DMS79 treated with DMSO at 0.1 percent for 48 hours (cell line): ENCODE measurements at regions not wholly inside any gene's neighbourhood (a gene's known extent, or its start where the extent isn't known, plus 50 kb on each side); places are given as distances from the start of the nearest gene placed in this dataset.

Source experiments
- DNase-seq: peaks from one replicate; lab custom pipeline; 2025; lab: John Stamatoyannopoulos, UW

DNA sequence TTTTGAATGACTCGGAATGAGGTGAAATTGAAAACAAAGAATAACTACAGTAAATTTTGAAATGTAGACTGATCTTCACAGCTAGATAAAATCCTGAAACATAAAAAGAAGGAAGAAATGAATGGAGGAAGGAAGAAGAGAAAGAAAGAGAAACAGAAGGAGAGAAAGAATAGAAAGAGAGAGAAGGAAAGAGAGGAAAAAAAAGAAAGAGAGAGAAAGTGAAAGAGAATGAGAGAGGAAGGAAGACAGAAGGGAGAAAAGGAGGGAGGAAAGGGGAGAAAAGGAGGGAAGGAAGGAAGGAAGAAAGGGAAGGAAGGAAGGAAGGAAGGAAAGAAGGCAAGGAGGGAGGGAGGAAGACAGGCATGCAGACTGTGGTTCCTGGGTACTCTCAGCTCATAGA, 982.6 kb downstream of the BCL11A start:
- DNase-seq: no peak

DNA sequence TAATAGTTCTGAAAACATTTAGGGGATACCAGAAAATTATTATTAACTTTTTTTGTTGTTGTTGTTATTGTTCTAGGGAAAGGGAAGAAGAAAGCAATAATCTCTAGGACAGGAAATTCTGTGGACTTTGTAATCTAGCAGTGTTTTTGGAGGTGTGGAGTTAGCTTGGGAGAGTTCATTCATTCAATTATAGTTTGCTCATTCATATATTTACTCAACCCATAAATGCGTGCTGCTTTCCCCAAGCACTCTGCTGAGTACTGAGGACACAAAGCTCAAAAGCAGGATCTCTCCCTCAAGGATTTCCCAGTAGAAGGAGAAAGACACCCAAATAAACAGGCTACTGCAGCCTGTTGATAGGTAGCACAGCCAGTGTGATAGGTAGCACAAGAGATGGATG, 984.3 kb downstream of the BCL11A start:
- no peak for DNase-seq

DNA sequence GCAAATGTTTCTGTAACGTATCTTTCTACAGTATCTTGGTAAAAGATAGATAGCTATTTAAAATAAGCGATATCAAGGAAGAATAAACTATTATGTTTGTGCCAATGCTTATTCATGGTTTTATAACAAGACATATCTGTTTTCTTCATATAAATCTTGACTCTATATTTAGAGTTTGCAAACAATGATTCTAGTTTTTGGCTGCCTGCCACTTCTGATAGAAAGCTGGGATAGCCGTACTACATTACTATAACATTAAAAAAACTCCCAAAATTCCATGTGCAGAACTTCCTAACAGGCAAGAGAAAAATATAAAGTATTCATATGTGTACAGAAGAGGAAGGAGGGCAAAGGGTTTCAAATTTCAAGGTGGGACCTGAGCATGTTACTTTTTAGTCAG, 985.0 kb downstream of the BCL11A start:
- DNase-seq: no peak

DNA sequence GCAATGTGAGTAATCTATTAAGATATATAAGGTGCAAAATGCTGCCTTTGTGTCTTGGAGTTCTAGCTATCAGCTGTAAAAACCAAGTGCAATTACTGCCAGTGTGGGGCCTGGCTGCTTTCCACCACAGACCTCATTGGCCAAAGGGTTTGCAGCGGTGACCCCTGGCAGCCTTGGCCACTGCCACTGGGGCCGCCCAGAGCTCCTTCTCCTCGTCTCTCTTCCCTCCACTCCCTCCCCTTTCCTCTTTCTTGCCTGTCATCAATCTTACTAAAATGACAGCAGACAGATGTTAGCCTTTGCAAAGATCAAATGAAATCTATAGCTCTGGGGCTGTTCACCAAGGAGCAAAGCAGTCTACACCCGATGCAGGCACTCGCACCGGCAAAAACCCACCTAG, 986.3 kb downstream of the BCL11A start:
- DNase-seq: no peak

DNA sequence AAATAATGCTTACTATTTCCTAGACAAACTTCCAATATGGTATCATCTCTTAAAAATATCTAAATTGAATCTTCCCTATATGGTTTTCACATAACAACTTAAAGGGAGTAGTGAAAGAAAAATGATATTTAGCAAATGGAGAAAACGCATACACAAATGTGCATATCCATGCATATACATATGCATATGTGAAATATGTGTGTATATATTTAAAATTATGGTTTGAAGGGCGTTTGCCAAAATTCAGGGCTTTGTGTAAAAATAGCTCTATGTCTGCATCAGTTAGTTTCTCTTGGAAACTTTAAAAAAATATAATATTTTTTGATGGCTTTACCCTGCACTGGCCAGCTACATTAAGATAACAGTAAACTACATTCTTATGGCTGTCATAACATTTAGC, 986.7 kb downstream of the BCL11A start:
- DNase-seq: no peak

DNA sequence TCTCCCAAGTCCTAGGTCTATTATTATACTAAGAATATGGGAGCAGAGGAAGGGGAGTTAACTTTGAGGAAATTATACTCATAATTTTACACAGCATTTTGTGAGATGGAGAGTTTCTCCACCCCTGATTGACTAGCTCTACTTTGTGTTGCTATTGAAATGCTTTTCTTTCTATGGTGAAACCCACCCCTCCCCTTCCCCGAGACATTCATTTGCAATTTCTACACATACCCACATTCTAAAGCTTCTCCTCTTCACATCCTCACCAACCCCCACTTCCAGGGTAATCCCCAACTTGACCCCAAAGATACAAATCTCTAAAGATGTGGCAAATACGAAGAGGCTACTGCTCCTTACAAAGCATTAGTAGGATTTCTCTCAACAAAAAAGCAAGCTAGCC, 992.2 kb downstream of the BCL11A start:
- no peak for DNase-seq

DNA sequence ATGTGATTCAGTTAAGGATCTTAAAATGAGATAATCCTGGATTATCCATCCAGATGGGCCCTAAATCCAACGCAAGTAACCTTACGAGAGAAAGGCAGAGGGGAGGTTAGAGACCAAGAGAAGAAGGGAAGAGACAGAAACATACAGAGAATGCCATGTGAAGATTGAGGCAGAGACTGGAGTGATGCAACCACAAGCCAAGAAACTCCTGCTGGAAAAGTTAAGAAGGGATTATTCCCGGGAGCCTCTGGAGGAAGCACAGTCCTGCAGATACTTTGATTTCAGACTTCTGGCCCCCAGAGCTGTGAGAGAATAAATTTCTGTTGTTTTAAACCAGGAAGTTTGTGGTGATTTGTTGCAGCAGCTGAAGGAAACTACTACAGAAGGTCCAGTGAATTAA, 992.7 kb downstream of the BCL11A start:
- no peak for DNase-seq

DNA sequence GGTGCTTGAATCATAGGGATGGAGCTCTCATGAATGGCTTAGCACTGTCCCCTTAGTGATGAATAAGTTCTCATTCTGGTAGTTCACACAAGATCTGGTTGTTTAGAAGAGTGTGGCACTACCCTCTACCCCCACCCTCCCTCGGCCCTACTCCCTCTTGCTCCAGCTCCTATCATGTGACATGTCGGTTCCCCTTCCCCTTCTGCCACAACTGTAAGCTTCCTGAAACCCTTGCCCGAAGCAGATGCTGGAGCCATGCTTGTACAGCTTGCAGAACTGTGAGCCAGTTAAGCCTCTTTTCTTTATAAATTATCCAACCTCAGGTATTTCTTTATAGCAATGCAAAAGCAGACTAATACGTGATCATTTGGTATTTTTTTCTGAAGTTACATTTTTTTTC, 1012.6 kb downstream of the BCL11A start:
- no peak for DNase-seq

DNA sequence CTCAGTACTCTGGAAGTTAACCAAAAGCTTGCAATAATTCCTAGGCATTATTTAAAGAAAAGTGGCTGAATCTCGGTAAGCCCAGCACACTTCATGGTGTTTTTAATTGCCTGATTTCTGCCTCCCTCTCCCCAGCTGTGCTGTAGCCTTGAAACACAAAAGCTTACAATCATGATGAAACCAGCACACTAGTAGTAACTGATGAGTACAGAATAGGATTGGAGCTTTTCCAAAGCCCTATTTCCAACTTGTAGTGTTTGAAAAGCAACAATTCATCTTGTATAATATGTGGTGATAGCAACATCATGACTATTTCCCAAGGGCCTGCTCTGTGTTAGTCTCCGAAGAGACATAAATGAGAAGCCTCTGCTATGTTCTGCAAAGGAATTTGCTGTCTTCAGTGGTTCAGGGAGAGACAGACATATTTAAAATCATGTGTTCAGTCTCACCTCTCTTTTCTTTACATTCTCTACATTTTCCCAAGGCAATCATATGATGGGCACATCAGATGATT, 1015.0 kb downstream of the BCL11A start:
- no peak for DNase-seq

DNA sequence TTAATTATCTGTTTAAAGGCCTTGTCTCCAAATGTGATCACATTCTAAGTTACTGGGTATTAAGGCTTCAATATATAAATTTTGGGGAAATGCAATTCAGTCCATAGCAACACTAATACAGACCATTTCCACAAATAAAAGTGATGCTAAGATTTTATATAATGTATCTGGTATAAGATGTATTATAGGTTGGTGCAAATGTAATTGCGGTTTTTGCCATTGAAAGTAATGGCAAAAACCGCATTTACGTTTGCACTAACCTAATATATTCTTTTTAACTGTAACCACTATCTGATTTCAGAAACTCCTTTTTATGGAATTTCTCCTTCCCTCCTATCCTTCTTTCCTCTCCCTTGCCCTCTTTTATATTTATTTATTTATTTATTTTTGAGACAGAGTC, 1020.6 kb downstream of the BCL11A start:
- no peak for DNase-seq

DNA sequence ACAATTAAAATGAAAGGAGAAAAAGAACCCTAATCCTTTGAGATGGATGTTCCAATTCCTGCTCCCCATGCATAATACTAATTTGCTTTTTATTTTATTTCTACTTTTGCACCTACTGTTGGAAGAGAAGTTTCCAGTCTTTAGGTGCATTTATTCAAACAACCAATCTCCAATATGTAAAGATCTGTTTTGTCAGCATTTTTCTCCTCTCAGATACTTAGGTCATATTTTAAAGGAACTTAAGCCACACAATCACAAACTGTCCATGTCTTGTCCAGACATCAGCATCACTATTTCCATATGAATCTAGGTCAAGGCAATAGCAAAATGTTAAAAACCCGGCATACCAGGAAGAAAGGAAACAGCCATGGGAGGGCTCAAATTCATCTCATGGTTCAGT, 1023.2 kb downstream of the BCL11A start:
- no peak for DNase-seq

DNA sequence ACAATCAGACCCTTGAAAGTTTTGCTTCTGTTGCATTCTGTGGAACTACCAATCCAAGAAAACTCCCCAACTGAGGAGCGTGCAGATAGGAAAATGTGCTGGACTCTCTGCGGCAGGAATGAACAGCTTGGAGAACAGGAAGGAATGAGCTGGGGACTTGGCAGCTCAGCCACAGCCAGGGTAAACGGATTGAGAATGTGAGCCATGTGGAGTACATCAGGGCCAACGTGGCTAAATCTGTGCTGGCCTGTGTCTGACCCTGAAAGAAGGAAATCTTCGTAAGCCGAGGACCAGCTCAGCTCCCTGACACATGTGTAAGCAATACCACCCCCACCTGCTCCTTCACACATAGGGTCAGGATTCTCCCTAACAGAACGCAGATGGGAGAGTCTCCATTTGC, 1023.7 kb downstream of the BCL11A start:
- no peak for DNase-seq

DNA sequence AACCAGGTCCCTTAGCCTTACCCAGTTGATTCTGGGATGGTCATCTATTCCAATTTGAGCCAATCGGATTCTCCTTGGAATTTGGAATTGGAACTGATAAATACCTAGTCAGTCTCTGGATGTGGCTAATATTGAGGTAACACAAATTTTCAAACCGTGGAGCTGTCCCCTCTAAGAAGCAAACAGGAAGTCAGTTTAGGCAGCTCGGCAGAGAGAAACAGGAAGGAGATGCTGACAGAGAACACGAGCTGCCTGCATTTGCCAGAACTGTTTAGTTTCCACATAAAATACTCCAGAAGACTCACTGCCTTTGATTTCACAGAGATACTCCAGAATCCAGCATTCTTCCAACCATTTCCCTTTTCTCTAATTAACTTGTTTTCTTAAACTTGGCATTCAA, 1024.9 kb downstream of the BCL11A start:
- DNase-seq: no peak

DNA sequence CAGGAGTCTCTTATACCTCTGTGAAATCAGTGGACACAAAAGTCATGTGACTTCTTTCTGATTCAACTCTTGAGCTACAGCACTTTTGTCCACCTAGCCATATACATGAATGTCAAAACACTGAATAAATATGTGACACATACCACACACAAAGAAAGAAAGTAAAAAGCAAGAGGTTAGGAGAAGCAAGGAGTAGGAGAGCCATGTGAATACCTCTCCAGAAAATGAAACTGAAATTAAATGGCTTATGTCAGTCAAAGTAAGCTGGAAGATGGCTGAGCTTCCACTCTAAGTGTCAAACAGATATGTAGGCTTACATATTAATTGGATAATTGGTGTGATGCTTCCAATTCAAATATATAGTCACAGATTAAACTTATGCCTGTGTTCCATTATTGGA, 1050.5 kb downstream of the BCL11A start:
- no peak for DNase-seq

DNA sequence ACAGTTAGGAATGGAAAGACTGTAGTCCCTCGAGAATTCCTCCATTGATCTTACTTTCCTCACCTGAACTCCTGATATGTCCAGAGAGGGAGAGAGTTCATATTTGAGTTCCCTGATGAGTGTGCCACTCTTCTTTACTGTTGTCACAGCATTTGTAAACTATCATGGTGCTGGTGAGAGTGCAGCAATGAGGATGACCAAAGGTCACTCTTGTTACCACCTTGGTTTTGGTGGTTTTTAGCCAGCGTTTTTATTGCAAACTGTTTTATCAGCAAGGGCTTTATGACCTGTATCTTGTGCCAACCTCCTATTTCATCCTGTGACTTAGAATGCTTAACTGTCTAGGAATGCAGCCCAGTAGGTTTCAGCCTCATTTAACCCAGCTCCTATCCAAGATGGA, 1062.5 kb downstream of the BCL11A start:
- no peak for DNase-seq

DNA sequence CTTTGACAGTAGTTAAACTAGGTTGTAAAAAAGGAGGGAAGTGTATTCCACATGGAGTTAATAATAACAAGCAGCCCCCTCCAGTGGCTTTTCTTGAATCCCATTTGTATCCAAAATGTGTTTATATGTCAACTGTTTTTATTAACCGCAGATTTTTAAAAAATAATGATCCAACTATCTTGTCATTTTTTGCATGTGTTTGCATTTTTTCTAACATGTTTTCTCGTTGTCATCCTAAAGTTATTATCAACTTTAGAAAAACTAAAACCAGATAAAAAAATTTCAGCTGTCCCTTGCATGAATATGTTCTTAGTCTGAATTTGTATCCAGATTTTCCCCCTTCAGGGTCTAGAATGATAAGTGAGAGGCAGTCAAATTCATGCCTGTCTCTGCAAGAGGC, 1063.3 kb downstream of the BCL11A start:
- no peak for DNase-seq

DNA sequence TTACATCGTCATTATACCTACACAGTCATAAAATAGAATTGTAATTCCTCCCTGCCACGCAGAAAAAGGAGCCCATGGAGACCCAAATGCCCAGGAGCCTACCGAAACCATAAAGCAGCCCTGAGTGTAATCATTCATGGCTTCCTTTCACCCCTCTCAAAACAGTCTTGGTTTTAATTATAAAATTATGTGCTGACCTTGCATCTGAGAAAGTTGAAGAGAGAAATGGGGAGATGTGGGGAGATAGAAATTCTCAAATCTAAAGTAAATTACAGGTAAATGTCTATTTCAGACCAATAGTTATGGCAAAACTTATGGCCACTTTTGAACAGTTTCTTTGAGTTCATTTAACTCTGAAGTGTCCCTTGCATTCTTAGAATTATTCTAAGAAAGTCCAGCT, 1068.8 kb downstream of the BCL11A start:
- DNase-seq: no peak

DNA sequence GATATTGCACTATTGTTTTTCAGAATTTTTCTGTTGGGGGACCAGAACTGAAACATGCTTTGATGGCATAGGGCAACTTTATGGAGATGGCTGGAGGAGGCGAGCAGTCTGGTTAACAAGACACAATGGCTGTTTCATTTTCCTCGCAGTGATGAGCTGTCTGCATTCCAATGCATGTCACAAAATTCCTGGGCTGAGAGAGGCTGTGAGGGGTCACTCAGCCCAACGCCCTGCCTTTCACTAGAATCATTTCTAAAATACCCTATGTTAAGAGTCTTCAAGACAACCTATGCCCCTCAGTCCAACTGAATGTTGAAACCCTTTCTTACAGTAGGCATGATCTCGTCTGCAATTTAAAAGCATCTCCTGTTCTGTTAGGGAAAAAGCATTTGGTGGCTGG, 1090.0 kb downstream of the BCL11A start:
- no peak for DNase-seq

DNA sequence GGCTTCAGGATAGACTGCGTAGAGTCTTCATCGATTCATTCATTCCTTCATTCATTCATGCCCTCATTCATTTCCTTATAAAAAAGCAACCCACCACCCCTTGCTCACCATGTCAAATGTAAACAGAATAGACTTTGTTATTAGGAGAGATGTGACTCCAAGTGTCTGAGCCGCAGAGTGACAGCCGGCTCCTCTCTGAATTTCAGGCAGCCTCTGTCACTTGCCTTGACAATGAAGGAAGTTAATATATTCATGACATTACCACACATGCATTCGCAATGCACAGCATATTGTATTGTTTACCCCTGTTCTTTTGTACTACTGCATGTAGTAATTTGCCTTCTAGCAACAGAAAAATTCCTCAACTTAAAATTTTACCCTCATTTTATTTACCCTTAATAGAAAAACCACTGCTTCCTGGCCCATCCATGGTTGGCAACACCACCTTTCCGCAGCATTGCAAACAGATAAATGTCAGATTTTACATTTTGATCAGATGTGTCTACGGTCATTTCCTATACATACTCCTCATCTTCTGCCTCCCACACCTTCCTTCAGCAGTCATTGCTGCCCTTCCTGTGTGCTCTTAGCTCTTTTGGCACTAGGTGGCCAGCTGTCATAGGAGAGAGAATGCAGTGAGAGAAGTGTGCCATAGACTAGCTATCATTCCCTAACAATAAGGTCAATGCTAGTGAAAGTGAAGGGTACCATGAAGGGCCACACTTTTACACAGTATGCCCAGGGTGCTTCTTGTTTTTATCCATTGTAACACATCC, 1090.8 kb downstream of the BCL11A start:
- no peak for DNase-seq

DNA sequence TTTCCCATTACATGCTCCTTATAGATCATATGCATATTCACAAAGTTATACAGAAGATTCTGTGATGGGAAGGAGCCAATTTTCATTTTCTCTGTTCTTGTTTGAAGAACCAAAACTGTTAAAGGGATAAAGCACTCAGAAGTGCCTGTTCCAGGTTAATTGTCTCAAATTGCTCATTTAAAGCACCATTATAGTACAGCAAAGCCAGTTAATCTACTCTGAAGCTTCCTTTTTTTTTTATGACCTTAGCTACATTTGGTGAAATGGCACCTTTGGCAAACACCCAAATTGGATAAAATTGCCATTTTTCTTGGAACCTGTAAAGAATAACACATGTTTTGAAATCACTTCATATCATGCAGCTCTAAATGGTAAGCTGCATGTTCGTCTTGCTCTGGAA, 1092.3 kb downstream of the BCL11A start:
- DNase-seq: peak; percentile 53

DNA sequence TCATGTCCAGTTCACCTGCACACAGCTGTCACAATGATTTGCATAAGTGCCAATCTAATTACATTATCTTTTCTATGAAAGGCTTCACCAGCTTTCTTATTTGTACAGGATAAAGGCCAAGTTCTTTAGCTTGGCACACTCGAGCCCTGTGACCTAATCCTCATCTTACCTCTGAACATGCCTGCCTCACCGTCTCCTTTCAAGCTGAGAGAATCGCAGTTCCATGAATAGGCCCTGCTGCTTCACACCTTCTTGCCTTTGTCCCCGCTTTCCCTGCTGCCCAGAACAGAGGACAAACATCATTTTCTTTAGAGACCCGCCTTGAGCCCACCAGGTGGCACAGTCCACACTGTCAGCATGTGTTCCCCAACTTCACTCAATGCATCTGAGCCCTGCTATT, 1094.7 kb downstream of the BCL11A start:
- DNase-seq: peak; percentile 84

DNA sequence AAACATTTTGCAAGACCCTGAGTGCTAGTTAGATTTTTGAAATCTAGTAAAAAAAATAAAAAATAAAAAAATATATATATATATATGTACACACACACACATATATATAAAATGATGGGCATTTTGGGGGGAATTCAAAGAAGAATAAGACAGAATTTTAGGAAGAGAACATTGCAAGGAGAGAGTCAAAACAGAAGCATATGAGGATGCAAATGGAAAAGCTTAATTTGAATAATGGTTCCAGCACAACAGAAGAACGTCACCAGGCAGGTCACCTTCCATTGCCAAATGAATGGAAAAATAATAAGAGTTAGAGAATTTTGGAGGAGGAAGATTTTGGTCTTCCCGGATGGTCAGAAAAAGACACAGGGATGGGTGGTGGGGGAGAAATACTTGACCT, 1097.2 kb downstream of the BCL11A start:
- DNase-seq: no peak

DNA sequence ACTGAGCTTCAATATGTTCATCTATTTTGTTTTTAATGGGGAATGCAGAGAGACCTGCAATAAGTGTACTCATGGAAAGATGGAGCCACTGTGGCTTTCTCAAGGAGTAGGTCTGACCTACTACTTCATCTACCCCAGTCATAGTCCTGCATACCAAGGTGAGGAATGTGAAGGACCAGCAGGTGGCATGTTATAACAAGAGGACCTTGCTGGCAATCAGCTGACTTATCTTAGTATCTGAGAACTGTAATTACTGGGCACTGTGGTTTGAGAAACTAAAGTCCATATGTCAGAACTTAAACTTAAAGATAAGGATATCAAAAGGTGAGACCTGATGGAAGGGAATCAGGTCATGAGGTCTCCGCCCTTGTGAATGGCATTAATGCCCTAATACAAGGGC, 1104.2 kb downstream of the BCL11A start:
- no peak for DNase-seq

DNA sequence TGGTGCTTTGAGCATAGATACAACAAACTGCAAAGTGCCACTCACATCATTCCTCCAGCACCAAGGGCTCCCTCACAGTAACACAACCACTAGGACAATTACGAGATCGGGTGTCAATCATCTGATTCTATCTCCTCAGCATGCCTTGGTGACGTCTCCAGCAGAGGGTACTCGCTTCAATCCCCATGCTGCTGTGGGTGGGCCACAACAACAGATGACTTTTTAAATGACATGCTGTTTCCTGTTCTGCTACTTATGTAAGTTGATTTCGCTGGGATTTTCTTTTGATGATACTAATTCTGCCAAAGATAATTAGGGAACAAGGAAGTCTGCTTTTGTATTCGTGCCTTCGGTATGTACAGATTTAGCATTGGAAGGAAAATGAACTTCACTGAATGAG, 1113.0 kb downstream of the BCL11A start:
- DNase-seq: no peak
